SH-SY5Y (cell line): ENCODE measurements at regions not wholly inside any gene's neighbourhood (a gene's known extent, or its start where the extent isn't known, plus 50 kb on each side); places are given as distances from the start of the nearest gene placed in this dataset.

Experiments used
- GATA2 ChIP-seq: IDR thresholded peaks from 2 replicates; pipeline ENCODE4 v1.6.1; 2011; ENCODE audit warnings: mild to moderate bottlenecking, low read depth, low read length
- GATA3 ChIP-seq: IDR thresholded peaks from 2 replicates; pipeline ENCODE4 v1.6.1; 2011; ENCODE audit warnings: low read depth, mild to moderate bottlenecking, low read length, moderate library complexity

DNA sequence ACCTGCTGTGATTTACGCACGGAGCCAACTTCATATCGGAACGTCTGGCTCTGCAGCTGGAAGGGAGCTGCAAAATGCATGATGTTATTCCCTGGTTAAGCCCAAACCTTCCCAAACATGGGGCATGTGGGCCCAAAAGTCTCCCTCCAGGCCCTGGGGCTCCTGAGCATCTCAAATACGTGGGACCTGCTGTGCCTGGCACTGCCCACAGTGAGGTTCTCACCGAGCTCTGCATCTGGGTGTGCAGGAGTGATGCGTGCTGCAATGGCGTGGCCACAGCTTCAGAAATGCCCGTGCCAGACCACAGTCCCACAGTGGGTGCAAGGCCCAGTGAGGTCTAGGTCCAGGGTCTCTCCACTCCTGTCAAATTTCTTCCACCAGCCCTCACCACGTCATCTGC is 503.3 kb downstream of the EIPR1 start:
- no peak for TF ChIP-seq GATA2
- no peak for TF ChIP-seq GATA3
